HL-60 (cell line): ENCODE measurements at regions not wholly inside any gene's neighbourhood (a gene's known extent, or its start where the extent isn't known, plus 50 kb on each side); places are given as distances from the start of the nearest gene placed in this dataset.

ENCODE experiments used
- DNase-seq, 2 experiments: peaks; one replicate each; pipeline ENCODE4 v3.0.0-alpha.2; 2010 to 2020; ENCODE audit warnings: low read depth in 1 of 2, low spot score in 1 of 2
- H3K27ac ChIP-seq: fragments of 250-450 bp; sonication (Bioruptor Pico); replicated peaks from 2 replicates; pipeline ENCODE4 v1.5.1; 2020; ENCODE audit warnings: mild to moderate bottlenecking, moderate library complexity
- H3K27me3 ChIP-seq: fragments of 250-450 bp; sonication (Bioruptor Pico); 2 replicates; pipeline ENCODE4 v1.5.1; 2021; ENCODE audit warnings: mild to moderate bottlenecking, moderate library complexity; ENCODE audit not compliant: insufficient read depth, poor library complexity, severe bottlenecking
- H3K4me3 ChIP-seq: replicated peaks from 2 replicates; pipeline ENCODE4 v1.5.1; 2011; ENCODE audit warnings: mild to moderate bottlenecking, control low read depth, low read length; ENCODE audit not compliant: insufficient read depth
- CTCF ChIP-seq: IDR thresholded peaks from one replicate; pipeline ENCODE4 v1.5.1; 2011; ENCODE audit warnings: low read length, control low read depth, inconsistent platforms; ENCODE audit not compliant: insufficient read depth
- GABPA ChIP-seq: IDR thresholded peaks from 2 replicates; pipeline ENCODE4 v1.6.1; 2012; ENCODE audit warnings: low read depth
- POLR2AphosphoS5 ChIP-seq: IDR thresholded peaks from 2 replicates; pipeline ENCODE4 v1.6.1; 2012; ENCODE audit warnings: low read depth
- REST ChIP-seq: IDR thresholded peaks from 2 replicates; pipeline ENCODE4 v1.6.1; 2012; ENCODE audit warnings: low read depth; ENCODE audit not compliant: insufficient replicate concordance
- SPI1 ChIP-seq: IDR thresholded peaks from 2 replicates; pipeline ENCODE4 v1.6.1; 2012; ENCODE audit warnings: low read depth, mild to moderate bottlenecking, borderline replicate concordance

- no peak for TF ChIP-seq CTCF
- TF ChIP-seq POLR2AphosphoS5, result no peak
- no peak for TF ChIP-seq REST
- TF ChIP-seq GABPA, result no peak
- TF ChIP-seq SPI1, result no peak
- Histone ChIP-seq H3K27ac (no peak overlapping the region), H3K4me3 (no peak overlapping the region), H3K27me3 (no peaks in the 10 kb centered on the region)
- no peak for DNase-seq
Measured at GRCh38 chr11:96755752-96756151, 365.9 kb downstream of the JRKL start.

GRCh38 chr11:96758957-96759356 lies 369.1 kb downstream of the JRKL start:
- no peak overlapping the region for H3K27ac ChIP-seq
- TF ChIP-seq SPI1 (no peak), REST (no peak)
- no peaks in the 10 kb centered on the region for H3K27me3 ChIP-seq
- H3K4me3 ChIP-seq, result no peak overlapping the region
- no peak for DNase-seq

GRCh38 chr11:96760306-96760705 lies 370.5 kb downstream of the JRKL start:
- DNase-seq, result no peak
- TF ChIP-seq POLR2AphosphoS5 (no peak), GABPA (no peak), REST (no peak), CTCF (no peak), SPI1 (no peak)

GRCh38 chr11:96760815-96761214 lies 371.0 kb downstream of the JRKL start:
- no peaks in the 10 kb centered on the region for H3K27me3 ChIP-seq
- H3K27ac ChIP-seq, result no peak overlapping the region
- TF ChIP-seq REST, result no peak
- no peak for TF ChIP-seq POLR2AphosphoS5
- TF ChIP-seq CTCF, result no peak
- TF ChIP-seq SPI1, result no peak
- TF ChIP-seq GABPA, result no peak
- H3K4me3 ChIP-seq, result no peak overlapping the region
- DNase-seq, result no peak

More at GRCh38 chr11:96760306-96760705, 370.5 kb downstream of the JRKL start:
- no peak overlapping the region for H3K4me3 ChIP-seq
- H3K27me3 ChIP-seq, result no peaks in the 10 kb centered on the region
- H3K27ac ChIP-seq, result no peak overlapping the region
